ENCODE measurements at regions not wholly inside any gene's neighbourhood (a gene's known extent, or its start where the extent isn't known, plus 50 kb on each side); places are given as distances from the start of the nearest gene placed in this dataset.

DNA sequence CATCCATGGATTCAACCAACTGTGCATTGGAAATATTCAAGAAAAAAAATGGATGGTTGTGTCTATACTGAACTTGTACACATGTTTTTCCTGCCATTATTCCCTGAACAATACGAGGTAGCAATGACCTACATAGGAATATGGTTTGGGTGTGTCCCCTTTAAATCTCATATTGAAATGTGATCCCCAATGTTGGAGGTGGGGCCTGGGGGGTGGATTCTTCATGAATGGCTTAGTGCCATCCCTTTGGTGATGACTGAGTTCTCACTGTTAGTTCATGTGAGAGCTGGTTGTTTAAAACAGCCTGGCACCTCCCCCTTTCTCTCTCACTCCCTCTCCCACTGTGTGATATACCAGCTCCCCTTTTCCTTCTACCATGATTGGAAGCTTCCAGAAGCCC lies 139.8 kb upstream of the BACH2 start:
- FAIRE-seq (no peak), DNase-seq (ENCODE audit: extremely low spot score, insufficient read length, low read depth) (no peak)

DNA sequence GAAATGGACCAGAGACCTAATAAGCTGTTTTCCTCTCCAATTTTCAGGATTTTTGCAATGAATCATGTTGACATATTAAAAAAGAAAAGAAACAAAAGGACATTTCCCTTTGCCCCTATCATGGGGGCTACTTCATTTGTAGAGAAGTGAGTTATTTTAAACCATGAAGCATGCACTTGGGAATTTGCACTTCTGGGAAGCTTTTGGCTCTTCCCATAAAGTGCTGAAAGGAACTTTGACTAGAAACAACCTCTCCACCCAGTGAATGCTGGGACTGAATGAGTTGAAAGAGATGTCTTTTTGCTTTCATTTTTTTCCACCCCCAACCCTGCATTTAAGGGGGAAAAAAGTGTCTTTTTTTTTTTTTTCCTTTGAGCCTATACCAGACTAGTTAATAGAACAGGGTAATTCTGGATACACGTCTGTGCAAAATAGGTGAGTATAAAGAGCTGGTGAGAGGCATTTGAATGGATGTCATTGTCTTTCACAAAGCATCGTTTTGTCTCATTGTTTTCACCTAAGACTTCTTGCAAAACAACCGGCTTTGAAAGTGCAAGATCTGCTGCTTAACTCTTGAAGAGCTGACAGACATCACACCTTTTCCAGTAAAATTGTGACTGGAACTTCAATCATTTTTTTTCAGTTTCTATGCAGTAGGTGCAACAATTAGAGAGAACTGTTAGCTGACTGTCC lies 138.7 kb upstream of the BACH2 start:
- FAIRE-seq = no peak
- DNase-seq (ENCODE audit: extremely low spot score, insufficient read length, low read depth) = no peak

DNA sequence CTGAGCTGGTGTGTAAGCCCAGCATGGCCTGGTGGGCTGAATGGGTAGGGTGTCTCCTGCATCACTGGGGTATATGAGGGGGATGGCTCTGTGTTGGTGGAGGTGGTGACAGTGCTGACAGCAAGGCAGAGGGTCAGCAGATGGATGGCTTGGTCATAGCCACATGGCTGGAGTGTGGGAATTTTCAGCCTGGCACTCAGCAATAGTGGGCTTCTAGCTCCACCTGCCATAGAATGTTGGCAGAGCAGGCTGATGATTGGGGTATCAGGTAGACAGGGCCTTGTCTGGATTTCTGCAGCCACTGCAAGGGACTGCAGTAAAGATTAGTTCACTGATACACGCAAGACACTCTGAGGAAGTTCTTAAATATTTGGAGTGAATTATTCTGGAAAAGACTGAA lies 137.5 kb upstream of the BACH2 start:
- FAIRE-seq = no peak
- no peak for DNase-seq (ENCODE audit: extremely low spot score, insufficient read length, low read depth)

DNA sequence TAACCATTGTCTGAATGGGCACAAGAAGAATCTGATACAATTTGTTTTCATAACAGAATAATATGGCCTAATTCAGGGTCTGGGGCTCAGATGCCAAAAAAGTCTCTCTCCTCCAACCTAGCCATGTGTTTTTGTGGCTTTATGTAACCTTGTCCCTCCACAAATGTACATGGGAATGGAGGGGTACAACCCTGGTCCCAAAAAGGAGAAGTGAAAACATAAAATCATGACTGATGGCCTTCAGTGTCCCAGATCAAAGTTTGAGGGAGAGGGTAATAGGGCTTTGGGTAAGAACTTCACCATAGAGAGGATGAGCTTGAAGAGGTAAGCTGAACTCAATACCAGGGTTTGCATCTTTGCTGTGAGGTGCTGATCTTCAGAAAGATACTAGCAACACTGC lies 136.3 kb upstream of the BACH2 start:
- FAIRE-seq = no peak

DNA sequence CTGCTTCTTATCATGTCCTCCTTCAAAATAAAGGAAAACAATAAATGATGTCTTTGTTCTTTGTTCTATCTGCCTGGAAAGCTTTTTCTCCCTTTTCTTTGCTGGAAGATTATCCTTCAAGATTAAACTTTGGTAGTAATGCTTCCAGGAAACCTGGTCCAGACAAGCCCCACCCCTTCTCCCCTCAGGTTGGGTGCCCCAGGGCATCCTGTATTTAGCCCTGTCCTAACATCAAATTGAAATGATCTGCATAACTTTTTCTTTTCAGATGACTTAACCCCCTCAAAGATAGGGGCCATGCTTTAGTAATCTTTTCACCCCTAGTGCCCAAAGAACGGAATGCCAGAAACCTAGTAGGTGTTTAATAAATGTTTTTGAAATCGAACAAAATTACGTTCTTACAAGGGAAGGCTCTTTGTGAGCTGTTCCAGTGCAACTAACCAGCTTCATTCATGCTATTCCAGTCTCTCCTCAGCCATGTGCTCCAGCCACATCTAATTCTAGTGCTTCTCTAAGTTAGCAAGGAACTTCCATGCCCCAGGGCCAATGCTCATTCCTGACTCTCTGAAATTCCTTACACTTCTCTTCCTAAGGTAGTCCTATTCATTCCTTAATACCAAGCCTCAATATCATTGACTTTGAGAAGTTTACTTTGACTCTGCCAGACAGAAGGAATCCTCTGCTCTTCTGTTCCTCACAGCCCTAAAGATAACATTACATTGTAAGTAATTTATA lies 135.6 kb upstream of the BACH2 start:
- FAIRE-seq = no peak
- DNase-seq (ENCODE audit: extremely low spot score, insufficient read length, low read depth) = no peak

More for the DNA sequence above, 136.3 kb upstream of the BACH2 start:
- no peak for DNase-seq (ENCODE audit: extremely low spot score, insufficient read length, low read depth)

DNA sequence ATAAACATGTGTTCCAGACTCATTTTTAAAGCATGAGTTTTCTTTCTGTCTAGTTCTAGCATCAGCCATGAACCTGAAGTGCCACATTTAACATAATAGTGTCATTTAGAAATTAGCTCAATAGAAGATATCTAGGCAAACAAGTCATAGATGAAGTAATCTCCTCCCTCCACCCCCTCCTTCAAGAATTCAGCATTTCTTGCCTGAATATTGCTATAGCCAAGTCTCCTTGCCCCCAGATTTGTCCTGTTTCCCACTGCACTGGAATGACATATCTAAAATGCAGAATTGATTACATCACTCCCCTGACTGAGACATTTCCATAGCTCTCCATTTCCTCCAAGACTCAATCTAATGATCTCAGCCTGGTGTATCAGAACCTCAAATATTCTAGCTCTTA lies 134.9 kb upstream of the BACH2 start:
- no peak for DNase-seq (ENCODE audit: extremely low spot score, insufficient read length, low read depth)
- FAIRE-seq = no peak

DNA sequence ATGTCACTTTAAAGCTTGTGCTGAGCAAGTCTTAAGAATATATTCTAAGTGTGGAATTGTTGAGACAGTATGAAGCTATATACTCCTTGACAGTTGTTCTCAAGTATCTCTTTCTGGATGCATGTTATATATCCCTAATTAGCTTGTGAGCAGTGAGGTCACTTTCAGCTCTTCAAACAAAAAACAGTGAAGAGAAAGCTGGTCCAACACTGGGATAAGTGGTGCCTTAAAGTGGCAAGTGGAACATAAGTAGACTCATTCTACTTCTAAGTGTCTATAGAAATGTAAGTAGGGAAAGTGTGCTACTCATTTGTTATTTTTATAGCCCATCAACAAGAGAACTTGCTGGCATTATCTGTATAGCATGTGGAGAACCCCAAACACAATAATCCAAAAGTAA lies 133.1 kb upstream of the BACH2 start:
- no peak for FAIRE-seq

DNA sequence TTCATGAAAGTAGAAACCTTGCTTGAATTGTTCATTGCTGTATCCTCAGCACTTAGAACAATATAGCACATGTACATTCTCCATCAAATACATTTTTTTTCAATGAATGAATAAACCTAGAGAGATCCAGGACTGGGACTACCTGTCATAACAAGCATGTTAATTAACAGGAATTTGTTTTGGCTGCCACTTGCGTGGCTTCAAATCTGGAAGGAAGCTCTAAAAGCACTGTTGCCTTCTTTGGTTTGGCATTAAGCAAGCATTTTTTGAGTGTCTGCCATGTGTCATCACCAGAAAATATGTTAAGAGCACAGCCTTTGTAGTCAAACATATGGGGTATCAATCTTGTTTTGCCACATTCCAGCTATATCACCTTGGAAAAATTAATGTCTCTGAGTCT lies 131.9 kb upstream of the BACH2 start:
- DNase-seq (ENCODE audit: extremely low spot score, insufficient read length, low read depth) (no peak), FAIRE-seq (no peak)

More for the DNA sequence above, 133.1 kb upstream of the BACH2 start:
- DNase-seq (ENCODE audit: extremely low spot score, insufficient read length, low read depth) = no peak

DNA sequence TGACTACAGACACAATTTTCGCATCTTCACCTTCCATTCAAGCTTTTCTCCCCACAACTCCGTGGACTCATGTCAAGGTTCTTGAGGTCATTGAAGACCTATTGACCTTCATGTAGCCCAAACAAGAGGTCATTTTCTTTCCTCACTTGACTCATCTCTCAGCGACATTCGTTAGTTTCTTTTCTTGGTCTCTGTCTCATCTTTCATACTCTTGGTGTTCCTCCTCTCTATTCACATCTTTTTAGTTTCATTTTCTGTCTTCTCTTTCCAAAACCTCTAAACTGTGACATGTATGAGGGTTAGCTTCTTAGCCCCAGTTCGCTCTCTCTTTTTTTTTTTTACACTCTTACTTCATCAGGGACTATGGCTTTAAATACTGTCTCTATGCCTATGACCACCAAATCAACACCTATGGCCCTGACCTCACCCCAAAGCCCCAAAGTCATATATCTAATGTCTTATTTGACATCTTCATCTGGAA lies 128.6 kb upstream of the BACH2 start:
- DNase-seq (ENCODE audit: extremely low spot score, insufficient read length, low read depth) (no peak), FAIRE-seq (peak; percentile 73)

DNA sequence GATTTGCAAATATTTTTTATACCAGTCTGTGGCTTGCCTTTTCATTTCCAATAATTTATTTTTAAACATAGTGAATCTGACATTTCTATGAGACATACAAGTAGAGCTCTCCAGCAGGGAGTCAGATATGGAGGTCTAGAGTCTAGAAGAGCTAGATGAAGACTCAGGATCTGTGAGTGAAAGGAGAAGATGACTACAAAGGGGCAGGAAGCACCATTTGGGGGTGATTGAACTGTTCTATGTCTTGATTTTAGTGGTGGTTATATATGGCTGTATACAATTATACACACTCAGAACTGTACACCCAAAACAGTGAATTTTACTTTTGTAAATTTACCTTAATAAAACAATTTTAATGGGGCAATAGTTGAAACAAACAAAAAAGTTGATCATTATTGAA lies 127.9 kb upstream of the BACH2 start:
- DNase-seq (ENCODE audit: extremely low spot score, insufficient read length, low read depth) (no peak), FAIRE-seq (no peak)

DNA sequence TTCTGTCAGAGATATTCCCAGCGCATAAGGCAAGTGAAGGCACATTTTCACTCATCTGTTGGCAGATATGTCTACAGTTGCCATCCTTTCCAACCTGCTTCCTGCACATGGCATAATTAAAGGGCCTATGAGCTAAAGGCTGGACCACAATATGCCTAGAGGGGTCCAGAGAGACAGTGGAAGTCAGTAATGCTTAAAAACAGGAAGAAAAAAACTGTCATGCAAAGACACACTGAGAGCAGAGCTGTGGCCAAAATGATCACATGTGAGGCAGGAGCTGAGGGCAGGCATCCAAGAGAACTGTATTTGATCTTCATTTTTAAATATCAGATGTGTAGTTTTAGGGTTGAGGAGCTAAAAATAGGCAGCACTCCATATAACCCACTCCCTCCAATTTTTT lies 125.0 kb upstream of the BACH2 start:
- no peak for FAIRE-seq
- no peak for DNase-seq (ENCODE audit: extremely low spot score, insufficient read length, low read depth)

DNA sequence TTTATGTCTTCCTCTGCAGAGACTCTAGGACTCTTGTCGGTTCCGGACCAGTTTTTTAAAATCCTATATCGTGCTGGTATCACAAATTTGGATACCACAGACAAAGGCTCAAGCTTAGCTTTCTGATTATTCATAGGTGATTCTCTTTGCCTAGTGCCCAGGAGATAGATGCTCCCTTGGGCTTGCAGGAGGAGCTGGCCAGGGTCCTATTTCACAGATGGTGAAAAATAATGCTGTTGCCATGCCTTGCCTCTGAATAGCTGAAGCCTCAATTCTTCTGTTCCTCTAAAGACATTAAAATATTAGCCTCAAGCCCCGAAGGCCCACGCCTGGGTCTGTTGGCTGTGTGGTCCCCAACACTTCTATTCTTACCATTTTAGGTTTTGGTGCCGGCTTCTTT lies 123.9 kb upstream of the BACH2 start:
- DNase-seq (ENCODE audit: extremely low spot score, insufficient read length, low read depth) = no peak
- no peak for FAIRE-seq

DNA sequence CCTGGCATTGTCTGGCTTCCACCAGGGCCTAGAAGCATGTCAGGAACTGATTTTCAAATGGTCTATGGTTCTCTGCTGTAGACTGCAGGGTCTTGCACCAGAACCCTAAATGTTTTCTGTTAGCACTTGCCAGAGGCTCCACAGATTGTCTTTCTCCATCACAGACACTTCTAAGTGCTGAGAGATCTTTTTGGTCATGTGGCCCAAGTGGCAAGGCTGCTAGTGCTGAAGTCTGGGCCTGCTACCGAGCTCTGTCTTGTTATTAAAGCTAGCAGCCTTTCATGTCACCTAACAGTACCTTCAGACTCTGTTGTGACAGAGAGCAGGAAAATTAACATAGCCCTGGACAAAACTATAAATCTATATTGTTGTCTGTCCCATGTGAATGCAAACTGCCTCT lies 120.7 kb upstream of the BACH2 start:
- DNase-seq (ENCODE audit: extremely low spot score, insufficient read length, low read depth) = no peak
- FAIRE-seq = no peak

DNA sequence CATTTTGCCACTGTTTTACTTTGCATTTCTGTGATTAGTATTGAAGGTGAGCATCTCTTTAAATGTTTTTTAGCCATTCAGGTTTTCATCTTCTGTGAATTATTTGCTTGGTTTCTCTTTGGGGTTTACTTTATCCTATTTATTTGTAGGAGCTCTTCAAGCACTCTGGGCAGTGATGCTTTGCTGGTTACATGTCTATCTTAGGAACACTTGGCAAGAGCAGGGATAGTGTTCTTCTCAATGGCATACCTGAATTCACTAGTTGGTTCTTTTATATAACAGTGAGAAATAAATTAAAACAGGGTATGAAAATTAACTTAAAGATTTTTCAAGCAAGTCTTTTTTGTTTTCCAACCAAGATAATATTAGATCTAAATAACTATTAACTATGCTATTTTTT lies 119.7 kb upstream of the BACH2 start:
- DNase-seq (ENCODE audit: extremely low spot score, insufficient read length, low read depth) (no peak), FAIRE-seq (no peak)

DNA sequence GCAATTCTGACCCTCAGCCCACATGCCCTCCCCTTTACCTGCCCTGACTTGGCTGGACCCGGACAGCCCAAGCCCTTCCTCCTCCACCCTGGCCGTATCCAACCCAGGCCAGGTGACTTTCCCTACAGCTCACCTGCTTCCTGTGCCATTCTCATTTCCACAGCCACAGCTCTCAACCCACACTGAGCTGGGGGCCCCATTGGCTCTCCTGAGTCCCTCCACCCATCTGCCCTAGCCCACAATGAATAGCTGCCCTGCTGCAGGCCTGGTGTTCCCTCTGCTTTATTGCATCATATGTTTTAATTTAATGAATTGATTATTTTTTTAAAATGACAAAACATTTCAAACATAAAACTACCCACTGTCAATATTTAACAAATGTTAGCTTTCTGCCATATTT lies 118.5 kb upstream of the BACH2 start:
- no peak for DNase-seq (ENCODE audit: extremely low spot score, insufficient read length, low read depth)
- no peak for FAIRE-seq

DNA sequence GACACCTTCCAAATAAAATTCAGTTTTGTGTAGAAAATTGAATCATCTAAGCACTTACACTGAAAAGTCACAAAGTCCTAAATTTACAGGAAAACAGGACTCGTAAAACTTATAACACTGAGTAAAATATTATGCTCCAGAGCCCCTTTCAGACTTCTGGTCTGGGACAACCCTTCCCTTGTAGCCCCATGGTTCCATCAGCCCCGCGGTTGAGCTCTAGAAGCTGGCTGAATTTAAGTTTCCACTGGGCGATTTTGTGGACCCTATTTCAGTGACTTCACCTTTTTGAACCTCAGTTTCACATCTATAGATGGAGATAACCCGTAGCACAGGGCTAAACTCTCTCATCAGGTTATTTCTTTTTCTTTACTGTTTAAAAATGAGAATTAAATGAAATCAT lies 117.7 kb upstream of the BACH2 start:
- FAIRE-seq (no peak), DNase-seq (ENCODE audit: extremely low spot score, insufficient read length, low read depth) (no peak)

DNA sequence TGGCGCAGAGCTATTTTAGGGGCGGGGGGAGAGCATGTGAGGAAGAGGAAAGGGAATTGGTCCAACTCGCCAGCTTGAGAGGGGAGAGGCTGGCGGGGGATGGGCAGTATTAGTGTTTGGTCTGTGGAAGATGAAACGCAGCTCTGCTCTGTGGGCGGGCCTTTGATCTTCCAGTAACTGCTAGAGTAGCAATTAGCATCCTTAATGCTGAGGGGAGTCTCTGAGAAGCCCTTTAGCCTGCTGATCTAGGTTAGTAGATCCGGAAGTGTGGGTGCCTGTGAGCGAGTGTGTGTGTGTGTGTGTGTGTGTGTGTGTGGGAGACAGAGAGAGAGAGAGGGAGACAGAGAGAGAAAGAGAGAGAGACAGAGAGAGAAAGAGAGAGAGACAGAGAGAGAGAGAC lies 117.2 kb upstream of the BACH2 start:
- DNase-seq (ENCODE audit: extremely low spot score, insufficient read length, low read depth) (no peak), FAIRE-seq (no peak)

DNA sequence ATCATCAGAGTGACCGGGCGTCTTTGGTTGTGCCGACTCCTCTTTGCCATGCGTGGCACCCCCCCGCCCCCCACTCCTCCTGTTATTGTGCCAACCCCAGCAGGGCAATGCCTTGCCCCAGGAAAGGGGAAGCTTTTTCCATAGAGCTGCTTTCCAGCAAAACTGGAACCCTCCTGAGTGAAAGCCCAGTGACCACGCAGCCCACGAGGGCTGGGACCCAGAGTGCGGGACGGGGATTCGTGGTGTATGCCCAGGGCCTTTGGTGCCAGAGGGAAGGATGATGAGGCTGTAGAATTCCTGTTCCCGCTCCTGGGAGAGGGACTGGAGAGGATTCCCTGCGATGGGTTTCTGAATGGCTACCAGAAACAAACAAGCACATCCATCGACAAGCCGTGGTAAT lies 116.8 kb upstream of the BACH2 start:
- no peak for DNase-seq (ENCODE audit: extremely low spot score, insufficient read length, low read depth)
- no peak for FAIRE-seq

DNA sequence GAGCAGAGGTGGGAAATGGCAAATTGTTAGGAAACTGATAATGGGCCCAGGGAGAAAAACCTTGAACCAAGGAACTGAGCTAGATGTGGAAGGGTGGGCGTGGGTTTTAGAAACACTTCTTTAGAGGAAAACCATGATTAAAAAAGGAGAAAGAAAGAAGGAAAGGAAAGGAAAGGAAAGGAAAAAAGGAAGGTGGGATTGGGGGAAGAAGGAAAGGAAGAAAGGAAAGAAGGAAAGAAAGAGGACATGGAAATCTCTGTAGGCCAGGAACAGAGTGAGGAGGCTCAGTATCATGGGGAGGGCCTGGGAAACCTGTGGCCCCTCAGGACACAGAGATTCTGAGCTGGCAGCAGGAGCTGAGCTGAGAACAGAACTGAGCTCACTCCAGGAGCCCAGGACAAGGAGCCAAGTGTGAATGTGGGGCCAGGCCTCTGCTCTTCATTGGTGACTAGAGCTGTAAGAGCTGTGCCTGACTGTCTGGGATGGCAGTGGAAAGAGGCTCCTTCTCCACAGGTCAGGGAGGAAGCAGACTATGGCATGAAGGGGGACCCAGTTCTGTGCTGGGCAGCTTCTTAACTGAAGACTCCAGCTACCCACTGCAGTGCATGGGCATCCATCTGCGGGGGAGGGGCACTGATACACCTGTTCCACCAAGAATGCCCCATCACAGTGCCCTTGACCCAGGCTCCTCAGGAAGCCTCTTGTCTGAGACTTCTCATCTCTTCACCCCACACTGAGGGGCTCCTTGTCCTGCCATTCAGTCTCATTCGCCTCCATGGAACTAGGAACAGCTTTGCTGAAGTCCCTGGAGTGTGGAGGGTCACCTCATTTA lies 116.1 kb upstream of the BACH2 start:
- DNase-seq (ENCODE audit: extremely low spot score, insufficient read length, low read depth) = no peak

DNA sequence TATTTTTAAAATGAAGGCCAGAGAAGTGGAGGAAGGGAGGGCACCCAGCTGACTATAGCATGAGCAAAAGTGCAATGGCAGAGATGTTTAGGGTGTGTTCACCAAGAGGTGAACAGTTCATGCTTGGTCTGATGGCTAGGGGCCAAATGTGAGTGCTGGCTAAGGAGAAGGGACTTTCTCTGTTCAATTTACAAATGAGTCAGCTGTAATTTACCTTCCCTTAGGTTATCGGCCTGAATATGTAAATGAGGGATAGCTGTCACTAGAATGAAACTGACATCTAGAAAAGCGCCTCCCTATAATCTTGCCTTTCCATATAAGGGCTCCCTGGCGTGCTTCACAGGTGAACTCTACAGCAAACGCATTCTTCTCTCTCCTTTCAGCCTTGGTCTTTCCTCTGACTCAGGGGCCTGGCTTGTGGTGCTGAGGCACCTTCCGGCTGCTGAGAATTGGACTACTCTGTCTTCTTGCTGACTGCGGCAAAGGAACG lies 114.7 kb upstream of the BACH2 start:
- FAIRE-seq = peak; percentile 82
- DNase-seq (ENCODE audit: extremely low spot score, insufficient read length, low read depth) = peak; percentile 17

More for the DNA sequence above, 116.1 kb upstream of the BACH2 start:
- no peak for FAIRE-seq

DNA sequence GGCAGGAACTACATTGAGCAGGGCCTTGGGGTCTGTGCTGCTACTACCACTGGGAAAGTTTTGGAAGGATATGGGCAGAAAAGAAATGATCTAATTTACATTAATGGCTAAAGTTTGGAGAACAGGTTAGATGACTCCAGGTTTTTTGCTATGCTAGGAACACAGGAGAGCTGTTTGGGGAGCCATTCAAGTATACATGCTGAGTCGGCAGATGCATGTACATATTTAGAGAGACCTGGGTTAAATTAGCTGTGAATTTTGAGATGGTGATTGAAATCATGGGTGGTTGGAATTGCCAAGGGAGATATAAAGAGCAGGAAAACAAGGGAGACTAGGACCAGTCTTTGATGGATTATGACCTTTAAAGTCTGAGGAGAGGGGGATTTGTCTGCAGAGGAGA lies 113.1 kb upstream of the BACH2 start:
- no peak for FAIRE-seq
- no peak for DNase-seq (ENCODE audit: extremely low spot score, insufficient read length, low read depth)

All from GM18507 (cell line).